C4-2B (cell line): ENCODE measurements at regions not wholly inside any gene's neighbourhood (a gene's known extent, or its start where the extent isn't known, plus 50 kb on each side); places are given as distances from the start of the nearest gene placed in this dataset.

Source experiments
- CTCF ChIP-seq: fragments of 450-650 bp; conservative IDR thresholded peaks from 2 replicates; pipeline ENCODE4 v1.5.1; 2017; ENCODE audit warnings: mild to moderate bottlenecking
- ZFX ChIP-seq: fragments of 450-650 bp; IDR thresholded peaks from 2 replicates; pipeline ENCODE4 v1.6.1; 2017

DNA sequence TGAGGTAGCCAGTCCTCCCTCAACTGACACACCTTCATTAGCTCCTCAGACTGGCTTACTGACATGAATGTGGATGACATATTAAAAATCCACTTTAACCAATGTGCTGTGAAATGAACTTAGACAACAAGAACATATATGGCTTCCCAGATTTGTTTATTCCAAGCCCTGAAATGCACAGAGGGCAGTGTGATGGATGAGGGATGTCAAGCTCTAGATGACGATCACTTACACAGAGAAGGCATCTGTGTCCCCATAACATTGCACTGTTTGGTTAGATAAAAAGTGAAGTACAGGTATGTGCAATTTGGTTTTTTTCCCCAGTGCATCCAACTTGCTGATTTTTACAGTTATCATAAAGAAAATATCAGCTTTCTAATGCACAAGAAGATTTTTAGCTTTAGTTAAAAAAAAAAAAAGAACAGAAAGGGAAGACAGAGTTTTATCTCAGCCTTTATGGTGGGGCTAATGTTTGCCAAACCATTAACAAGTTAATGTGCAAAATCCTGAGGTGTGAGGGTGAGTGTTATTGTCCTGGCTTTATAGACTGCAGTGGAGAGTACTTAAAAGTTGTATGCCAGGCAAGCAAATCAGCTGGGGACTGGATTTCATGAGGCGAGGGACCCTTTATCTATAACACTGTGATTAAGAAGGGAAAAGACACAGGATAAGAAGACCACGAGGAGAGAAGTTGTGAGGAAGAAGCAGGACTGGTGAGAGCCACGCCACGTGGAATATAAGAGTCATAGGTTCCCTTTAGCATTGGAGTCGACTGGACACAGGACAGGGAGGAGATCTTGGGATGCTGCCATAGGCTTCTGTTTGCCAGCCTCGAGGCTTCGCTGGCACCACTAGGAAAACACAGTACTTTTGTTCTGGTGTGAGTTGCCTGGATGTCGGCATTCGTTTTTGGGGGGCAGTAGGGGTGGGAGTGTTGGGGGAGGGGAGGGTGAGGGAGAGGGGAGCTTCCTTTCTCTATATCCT, 90.0 kb upstream of the BACH2 start:
- no peak for TF ChIP-seq CTCF
- no peak for TF ChIP-seq ZFX
